ENCODE measurements at regions not wholly inside any gene's neighbourhood (a gene's known extent, or its start where the extent isn't known, plus 50 kb on each side); places are given as distances from the start of the nearest gene placed in this dataset.

DNA sequence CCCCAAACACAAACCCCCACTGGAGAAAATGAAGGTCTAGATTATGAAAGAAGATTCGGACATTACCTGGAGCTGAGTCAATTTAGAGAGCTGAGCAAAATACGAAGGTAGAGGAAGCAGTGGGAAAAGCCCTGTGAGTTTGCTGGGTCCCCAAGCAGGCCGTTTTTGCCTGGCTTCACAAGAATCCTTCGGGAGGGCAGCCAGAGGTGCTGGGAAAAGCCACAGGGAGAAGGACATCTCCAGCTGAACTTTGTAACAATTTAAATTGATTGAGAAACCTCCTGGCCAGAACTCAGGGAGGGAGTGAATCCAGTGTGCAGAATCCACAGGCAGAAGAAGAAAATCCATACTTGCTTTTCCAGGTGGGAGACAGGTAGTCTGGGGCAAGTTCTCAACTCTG is 319.1 kb upstream of the CT83 start:
- no peaks in the 10 kb centered on the region for H4K20me1 ChIP-seq (ENCODE audit: low read length)
- ATAC-seq, result no peak

DNA sequence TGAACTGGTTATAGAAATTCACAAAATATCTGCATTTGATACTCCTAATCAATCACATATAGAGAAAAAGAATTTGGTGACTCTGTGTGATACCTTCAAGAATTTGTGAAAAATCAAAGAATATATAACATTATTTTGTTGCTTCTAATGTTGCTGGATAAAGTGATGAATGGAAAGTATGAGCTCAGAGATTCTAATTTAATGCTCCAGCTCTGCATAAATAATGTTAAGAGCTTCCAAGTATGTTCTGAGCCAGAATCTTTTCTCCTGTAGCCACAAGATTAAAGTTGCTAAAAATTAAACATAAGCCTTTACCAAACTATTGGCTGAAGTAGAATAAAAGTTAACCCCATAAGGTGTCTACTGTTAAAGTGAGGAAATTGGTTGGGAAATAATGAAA is 294.7 kb upstream of the CT83 start:
- H3K9ac ChIP-seq (ENCODE audit: low read length), result no peak overlapping the region
- no peaks in the 10 kb centered on the region for H3K79me2 ChIP-seq (ENCODE audit: low read length)
- H3K9me2 ChIP-seq (replicated peaks; ENCODE audit: low read length), result no peaks in the 10 kb centered on the region
- no peak overlapping the region for H3K27ac ChIP-seq (ENCODE audit: low read length)
- H3K4me1 ChIP-seq (ENCODE audit: insufficient read depth, low read length), result no peaks in the 10 kb centered on the region
- H3K4me3 ChIP-seq (ENCODE audit: low read length), result no peak overlapping the region
- H2AFZ ChIP-seq (ENCODE audit: low read length), result no peak overlapping the region
- no peak for DNase-seq
- CTCF ChIA-PET, result no interaction called here
- no peaks in the 10 kb centered on the region for H3K27me3 ChIP-seq (ENCODE audit: low read length)
- H3F3A ChIP-seq (ENCODE audit: low read length, unreplicated experiment), result no peaks in the 10 kb centered on the region
- no peak overlapping the region for H3K4me2 ChIP-seq (ENCODE audit: low read length)
- POLR2A ChIA-PET (ENCODE audit: unreplicated experiment), result no interaction called here
- intact Hi-C loops (cut with micrococcal nuclease), result no loop called here
- ATAC-seq, result no peak
- no peaks in the 10 kb centered on the region for H3K36me3 ChIP-seq (ENCODE audit: low read depth, low read length)
- no TSS peak for BruUV-seq (replicated peaks)
- no peaks in the 10 kb centered on the region for H4K20me1 ChIP-seq (ENCODE audit: low read length)
- TF ChIP-seq EZH2 (IDR thresholded peaks at IDR 0.05; ENCODE audit: low read length, unreplicated experiment) (no peak), EZH2phosphoT487 (IDR thresholded peaks at IDR 0.05; ENCODE audit: borderline replicate concordance, low read length) (no peak)
- TF ChIP-seq, protein P1, sequence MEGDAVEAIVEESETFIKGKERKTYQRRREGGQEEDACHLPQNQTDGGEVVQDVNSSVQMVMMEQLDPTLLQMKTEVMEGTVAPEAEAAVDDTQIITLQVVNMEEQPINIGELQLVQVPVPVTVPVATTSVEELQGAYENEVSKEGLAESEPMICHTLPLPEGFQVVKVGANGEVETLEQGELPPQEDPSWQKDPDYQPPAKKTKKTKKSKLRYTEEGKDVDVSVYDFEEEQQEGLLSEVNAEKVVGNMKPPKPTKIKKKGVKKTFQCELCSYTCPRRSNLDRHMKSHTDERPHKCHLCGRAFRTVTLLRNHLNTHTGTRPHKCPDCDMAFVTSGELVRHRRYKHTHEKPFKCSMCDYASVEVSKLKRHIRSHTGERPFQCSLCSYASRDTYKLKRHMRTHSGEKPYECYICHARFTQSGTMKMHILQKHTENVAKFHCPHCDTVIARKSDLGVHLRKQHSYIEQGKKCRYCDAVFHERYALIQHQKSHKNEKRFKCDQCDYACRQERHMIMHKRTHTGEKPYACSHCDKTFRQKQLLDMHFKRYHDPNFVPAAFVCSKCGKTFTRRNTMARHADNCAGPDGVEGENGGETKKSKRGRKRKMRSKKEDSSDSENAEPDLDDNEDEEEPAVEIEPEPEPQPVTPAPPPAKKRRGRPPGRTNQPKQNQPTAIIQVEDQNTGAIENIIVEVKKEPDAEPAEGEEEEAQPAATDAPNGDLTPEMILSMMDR (conservative IDR thresholded peaks at IDR 0.05; ENCODE audit: low read depth, low read length), result no peak
- no peaks in the 10 kb centered on the region for H3K9me3 ChIP-seq (ENCODE audit: low read length)

More for the DNA sequence above, 319.1 kb upstream of the CT83 start:
- Histone ChIP-seq H3K27ac (ENCODE audit: low read length) (no peak overlapping the region), H3K4me2 (ENCODE audit: low read length) (no peak overlapping the region), H3K4me1 (ENCODE audit: insufficient read depth, low read length) (no peaks in the 10 kb centered on the region), H3K9me3 (ENCODE audit: low read length) (no peaks in the 10 kb centered on the region), H3K9ac (ENCODE audit: low read length) (no peak overlapping the region), H3K4me3 (ENCODE audit: low read length) (no peak overlapping the region), H3K36me3 (ENCODE audit: low read depth, low read length) (no peaks in the 10 kb centered on the region), H3K9me2 (replicated peaks; ENCODE audit: low read length) (no peaks in the 10 kb centered on the region), H3F3A (ENCODE audit: low read length, unreplicated experiment) (no peaks in the 10 kb centered on the region), H2AFZ (ENCODE audit: low read length) (no peak overlapping the region), H3K79me2 (ENCODE audit: low read length) (no peaks in the 10 kb centered on the region), H3K27me3 (ENCODE audit: low read length) (no peaks in the 10 kb centered on the region)
- ChIA-PET POLR2A (ENCODE audit: unreplicated experiment) (no interaction called here), CTCF (no interaction called here)
- no peak for DNase-seq
- intact Hi-C loops (cut with micrococcal nuclease), result no loop called here
- TF ChIP-seq, protein P1 (conservative IDR thresholded peaks at IDR 0.05; ENCODE audit: low read depth, low read length), result no peak
- TF ChIP-seq EZH2phosphoT487 (IDR thresholded peaks at IDR 0.05; ENCODE audit: borderline replicate concordance, low read length), result no peak
- TF ChIP-seq EZH2 (IDR thresholded peaks at IDR 0.05; ENCODE audit: low read length, unreplicated experiment), result no peak
- no TSS peak for BruUV-seq (replicated peaks)

- no peaks in the 10 kb centered on the region for H3F3A ChIP-seq (ENCODE audit: low read length, unreplicated experiment)
- ChIA-PET CTCF (no interaction called here), POLR2A (ENCODE audit: unreplicated experiment) (no interaction called here)
- ATAC-seq, result no peak
- DNase-seq, result no peak
- intact Hi-C loops (cut with micrococcal nuclease), result no loop called here
- TF ChIP-seq EZH2phosphoT487 (IDR thresholded peaks at IDR 0.05; ENCODE audit: borderline replicate concordance, low read length), result no peak
- TF ChIP-seq, protein P1 (conservative IDR thresholded peaks at IDR 0.05; ENCODE audit: low read depth, low read length), result no peak
- no peak for TF ChIP-seq EZH2 (IDR thresholded peaks at IDR 0.05; ENCODE audit: low read length, unreplicated experiment)
- no peaks in the 10 kb centered on the region for H3K4me1 ChIP-seq (ENCODE audit: insufficient read depth, low read length)
- H2AFZ ChIP-seq (ENCODE audit: low read length), result no peak overlapping the region
- H3K36me3 ChIP-seq (ENCODE audit: low read depth, low read length), result no peaks in the 10 kb centered on the region
- H3K27ac ChIP-seq (ENCODE audit: low read length), result no peak overlapping the region
- no peak overlapping the region for H3K4me2 ChIP-seq (ENCODE audit: low read length)
- H3K79me2 ChIP-seq (ENCODE audit: low read length), result no peaks in the 10 kb centered on the region
- H3K4me3 ChIP-seq (ENCODE audit: low read length), result no peak overlapping the region
- H3K9me3 ChIP-seq (ENCODE audit: low read length), result no peaks in the 10 kb centered on the region
- no peak overlapping the region for H3K9ac ChIP-seq (ENCODE audit: low read length)
- H4K20me1 ChIP-seq (ENCODE audit: low read length), result no peaks in the 10 kb centered on the region
- no TSS peak for BruUV-seq (replicated peaks)
- no peaks in the 10 kb centered on the region for H3K9me2 ChIP-seq (replicated peaks; ENCODE audit: low read length)
- H3K27me3 ChIP-seq (ENCODE audit: low read length), result no peaks in the 10 kb centered on the region
Observed at GRCh38 chrX:116756958-116757357, 294.2 kb upstream of the CT83 start.
